ENCODE measurements at regions not wholly inside any gene's neighbourhood (a gene's known extent, or its start where the extent isn't known, plus 50 kb on each side); places are given as distances from the start of the nearest gene placed in this dataset.

DNA sequence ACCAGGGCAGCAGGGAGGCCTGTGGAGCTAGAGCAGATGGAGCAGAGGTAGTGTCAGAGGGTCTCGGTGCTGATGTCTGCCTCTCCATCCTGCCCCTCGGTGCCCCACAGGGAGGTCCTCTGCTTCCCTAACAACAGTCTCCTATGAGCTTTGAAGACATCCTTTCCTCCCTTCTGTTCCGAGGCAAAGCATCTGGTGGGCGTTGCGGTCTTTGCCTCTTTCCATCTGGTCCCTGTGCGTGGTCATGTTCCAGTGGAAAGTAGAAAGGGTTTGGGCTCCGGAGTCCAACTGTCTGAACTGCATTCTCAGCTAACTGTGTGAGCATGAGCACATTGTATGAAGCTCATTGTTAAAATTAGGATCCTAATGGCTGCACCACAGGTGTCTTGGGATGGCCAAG, 370.6 kb downstream of the AACS start:
- no peak overlapping the region for H3K27ac ChIP-seq
- WGBS, 4 donors: 84 to 93% (median 88%) methylated on average over 7 of the region's 7 CpGs
- no peak for DNase-seq
- no peak for TF ChIP-seq POLR2A (IDR thresholded peaks at IDR 0.05)
- TF ChIP-seq, protein P1, sequence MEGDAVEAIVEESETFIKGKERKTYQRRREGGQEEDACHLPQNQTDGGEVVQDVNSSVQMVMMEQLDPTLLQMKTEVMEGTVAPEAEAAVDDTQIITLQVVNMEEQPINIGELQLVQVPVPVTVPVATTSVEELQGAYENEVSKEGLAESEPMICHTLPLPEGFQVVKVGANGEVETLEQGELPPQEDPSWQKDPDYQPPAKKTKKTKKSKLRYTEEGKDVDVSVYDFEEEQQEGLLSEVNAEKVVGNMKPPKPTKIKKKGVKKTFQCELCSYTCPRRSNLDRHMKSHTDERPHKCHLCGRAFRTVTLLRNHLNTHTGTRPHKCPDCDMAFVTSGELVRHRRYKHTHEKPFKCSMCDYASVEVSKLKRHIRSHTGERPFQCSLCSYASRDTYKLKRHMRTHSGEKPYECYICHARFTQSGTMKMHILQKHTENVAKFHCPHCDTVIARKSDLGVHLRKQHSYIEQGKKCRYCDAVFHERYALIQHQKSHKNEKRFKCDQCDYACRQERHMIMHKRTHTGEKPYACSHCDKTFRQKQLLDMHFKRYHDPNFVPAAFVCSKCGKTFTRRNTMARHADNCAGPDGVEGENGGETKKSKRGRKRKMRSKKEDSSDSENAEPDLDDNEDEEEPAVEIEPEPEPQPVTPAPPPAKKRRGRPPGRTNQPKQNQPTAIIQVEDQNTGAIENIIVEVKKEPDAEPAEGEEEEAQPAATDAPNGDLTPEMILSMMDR (IDR thresholded peaks at IDR 0.05): no peak
- intact Hi-C loops (cut with DNase I): no loop called here
- H3K27me3 ChIP-seq: no peaks in the 10 kb centered on the region
- no peaks in the 10 kb centered on the region for H3K36me3 ChIP-seq (replicated peaks in 1 of 2)
- no peak overlapping the region for H3K4me3 ChIP-seq
- H3K9me3 ChIP-seq (replicated peaks in 1 of 3): no peaks in the 10 kb centered on the region
- no peaks in the 10 kb centered on the region for H3K4me1 ChIP-seq (replicated peaks in 1 of 2)

GRCh38 chr12:125436686-125437085, 371.5 kb downstream of the AACS start:
- no peak for TF ChIP-seq POLR2A (IDR thresholded peaks at IDR 0.05)
- TF ChIP-seq, protein P1 (IDR thresholded peaks at IDR 0.05): no peak
- DNase-seq: no peak
- H3K9me3 ChIP-seq (replicated peaks in 1 of 3): no peaks in the 10 kb centered on the region
- no peaks in the 10 kb centered on the region for H3K4me1 ChIP-seq (replicated peaks in 1 of 2)
- intact Hi-C loops (cut with DNase I): no loop called here
- no peaks in the 10 kb centered on the region for H3K27me3 ChIP-seq
- no peak overlapping the region for H3K4me3 ChIP-seq
- no peaks in the 10 kb centered on the region for H3K36me3 ChIP-seq (replicated peaks in 1 of 2)
- WGBS, 4 donors: 85 to 96% (median 91%) methylated on average over 2 of the region's 2 CpGs
- no peak overlapping the region for H3K27ac ChIP-seq

DNA sequence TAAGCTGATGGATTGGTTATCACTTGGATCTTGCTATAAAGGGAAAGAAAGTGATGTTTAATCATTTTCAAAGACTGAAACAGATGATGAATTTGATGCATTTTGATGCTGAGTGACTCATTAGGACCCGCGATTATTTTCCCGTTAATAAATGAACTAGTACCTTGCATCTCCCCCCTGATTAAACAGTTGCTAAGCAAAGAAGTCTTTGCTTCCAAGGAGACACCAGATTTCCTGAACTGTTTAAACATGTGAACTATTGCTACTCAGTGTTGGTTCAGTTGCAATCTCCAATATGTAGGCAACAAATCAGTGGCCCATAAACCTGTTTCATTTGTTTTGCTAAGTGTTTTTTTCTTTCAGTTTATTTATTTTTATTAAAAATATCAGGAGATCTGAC, 375.2 kb downstream of the AACS start:
- Histone ChIP-seq H3K27me3 (no peaks in the 10 kb centered on the region), H3K27ac (no peak overlapping the region), H3K9me3 (replicated peaks in 1 of 3) (no peaks in the 10 kb centered on the region), H3K4me1 (replicated peaks in 1 of 2) (no peaks in the 10 kb centered on the region), H3K4me3 (no peak overlapping the region), H3K36me3 (replicated peaks in 1 of 2) (no peaks in the 10 kb centered on the region)
- no peak for DNase-seq
- WGBS, 4 donors: 48 to 70% (median 58%) methylated on average over 3 of the region's 3 CpGs
- TF ChIP-seq POLR2A (IDR thresholded peaks at IDR 0.05): no peak
- TF ChIP-seq, protein P1 (IDR thresholded peaks at IDR 0.05): no peak
- intact Hi-C loops (cut with DNase I): no loop called here

DNA sequence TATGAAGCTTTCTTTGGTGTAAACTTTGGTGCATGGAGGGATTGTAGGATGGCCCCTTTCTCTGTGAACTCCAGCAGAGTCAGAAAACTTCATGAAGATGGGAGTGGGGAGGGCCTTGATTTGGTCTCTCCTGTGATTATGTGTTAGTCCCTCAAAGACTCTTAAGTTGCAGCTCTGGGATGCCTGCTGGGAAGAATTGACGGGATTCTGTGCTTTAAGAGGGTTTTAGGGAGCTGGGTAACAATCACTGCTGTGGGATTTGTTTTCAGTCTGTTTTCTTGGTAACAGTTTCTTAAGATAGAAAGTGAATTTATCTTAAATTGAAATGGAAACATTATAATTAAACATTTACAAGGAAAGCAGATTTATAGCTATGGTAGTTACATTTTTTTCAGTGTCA, 378.1 kb downstream of the AACS start:
- Histone ChIP-seq H3K27me3 (no peaks in the 10 kb centered on the region), H3K27ac (no peak overlapping the region), H3K4me1 (replicated peaks in 1 of 2) (no peaks in the 10 kb centered on the region), H3K4me3 (no peak overlapping the region), H3K9me3 (replicated peaks in 1 of 3) (no peaks in the 10 kb centered on the region), H3K36me3 (replicated peaks in 1 of 2) (no peaks in the 10 kb centered on the region)
- TF ChIP-seq, protein P1 (IDR thresholded peaks at IDR 0.05): no peak
- TF ChIP-seq POLR2A (IDR thresholded peaks at IDR 0.05): no peak
- intact Hi-C loops (cut with DNase I): no loop called here
- no peak for DNase-seq
- WGBS, 4 donors: 44 to 68% (median 46%) methylated on average over 1 of the region's 1 CpG

All from adrenal gland (tissue), 9 donors.